ENCODE measurements at regions not wholly inside any gene's neighbourhood (a gene's known extent, or its start where the extent isn't known, plus 50 kb on each side); places are given as distances from the start of the nearest gene placed in this dataset.

DNA sequence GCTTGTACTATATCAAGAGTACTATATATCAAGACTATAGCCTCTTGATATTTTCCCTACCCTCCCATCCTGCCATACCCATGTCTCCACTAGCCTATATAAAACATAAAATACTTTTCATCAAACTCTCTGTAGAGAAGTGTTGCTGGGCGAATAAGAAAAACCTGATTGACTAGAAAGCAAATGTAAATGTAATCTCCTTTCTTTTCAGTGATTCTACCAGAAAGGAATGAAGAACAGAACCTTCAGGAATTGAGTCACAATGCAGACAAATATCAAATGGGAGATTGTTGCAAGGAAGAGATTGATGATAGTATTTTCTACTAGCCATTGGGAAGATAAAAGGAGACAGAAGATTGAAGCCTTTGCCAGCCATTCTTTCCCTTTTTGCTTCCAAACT, 89.2 kb downstream of the KCNRG start:
- no peak for DNase-seq (ENCODE audit: low spot score)

DNA sequence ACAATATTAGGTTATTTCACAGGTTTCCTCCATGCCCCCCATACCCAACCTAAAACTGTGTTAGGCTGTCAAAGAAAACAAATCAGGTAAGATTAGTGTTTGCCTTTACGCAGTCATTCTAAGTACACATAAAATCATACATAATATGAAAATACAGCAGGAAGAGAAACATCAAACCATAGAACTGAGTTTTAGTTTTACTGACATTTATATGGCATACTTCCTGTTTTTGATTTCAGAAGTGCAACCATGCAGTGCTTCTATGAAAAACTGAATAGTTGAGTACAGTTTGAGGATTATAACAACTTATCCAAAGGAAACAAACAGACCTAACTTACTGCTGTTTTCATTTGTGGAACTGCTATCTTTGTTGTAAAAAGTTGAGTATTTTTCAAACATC, 91.3 kb downstream of the KCNRG start:
- no peak for DNase-seq (ENCODE audit: low spot score)

DNA sequence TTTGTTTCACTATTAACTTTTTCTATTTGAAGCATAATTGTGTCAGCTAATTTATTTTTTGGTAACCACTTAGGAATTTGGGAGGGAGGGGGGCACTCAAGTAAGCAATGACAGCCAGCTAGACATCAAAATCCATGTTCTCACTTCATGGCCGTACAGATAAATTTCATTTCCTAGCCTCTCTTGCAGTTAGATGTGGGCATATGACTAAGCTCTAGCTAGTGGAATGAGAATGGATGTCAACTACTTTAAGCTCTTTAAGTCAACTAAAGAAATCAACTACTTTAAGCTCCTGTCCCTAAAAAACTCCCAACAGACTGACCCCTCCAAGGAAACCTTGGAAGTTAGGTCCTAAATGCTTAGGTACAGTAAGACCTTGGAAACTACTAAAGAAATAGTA, 92.0 kb downstream of the KCNRG start:
- DNase-seq (ENCODE audit: low spot score): no peak

DNA sequence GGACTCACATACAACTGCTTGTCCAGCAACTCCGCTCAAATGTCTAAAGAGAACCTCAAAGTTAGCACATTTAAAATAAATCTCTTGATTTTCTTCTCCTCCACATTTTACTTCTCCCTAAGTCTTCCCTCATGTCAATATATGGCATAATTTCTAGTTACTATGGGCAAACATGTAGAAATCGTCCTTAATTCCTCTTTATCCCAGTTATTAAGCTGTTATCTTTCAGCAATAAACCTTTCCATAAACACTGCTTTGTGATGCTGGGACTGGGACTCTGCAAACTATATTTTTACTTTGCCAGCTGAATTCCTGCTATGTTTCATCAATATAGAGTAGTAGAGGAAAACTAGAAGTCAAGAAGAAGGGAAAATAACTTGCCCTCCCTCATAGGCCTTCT, 99.7 kb downstream of the KCNRG start:
- no peak for DNase-seq (ENCODE audit: low spot score)

DNA sequence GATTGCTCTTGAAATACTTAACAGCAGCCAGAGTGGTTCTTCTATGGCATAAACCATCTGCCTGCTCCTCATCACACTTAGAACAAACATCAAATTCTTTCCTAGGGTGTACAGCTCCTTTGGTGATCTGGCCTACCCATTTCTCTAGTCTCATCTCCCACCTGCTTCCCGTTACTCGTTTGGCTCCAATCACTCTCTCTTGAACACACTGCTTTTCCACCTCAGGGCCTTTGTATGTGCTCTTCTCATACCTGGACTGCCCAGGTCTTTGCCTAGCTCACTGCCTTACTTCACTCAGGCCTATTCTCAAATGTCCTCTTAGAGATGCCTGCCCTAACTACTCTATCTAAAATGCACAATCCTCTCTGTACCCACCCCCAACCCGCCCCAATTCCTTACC, 100.5 kb downstream of the KCNRG start:
- no peak for DNase-seq (ENCODE audit: low spot score)

DNA sequence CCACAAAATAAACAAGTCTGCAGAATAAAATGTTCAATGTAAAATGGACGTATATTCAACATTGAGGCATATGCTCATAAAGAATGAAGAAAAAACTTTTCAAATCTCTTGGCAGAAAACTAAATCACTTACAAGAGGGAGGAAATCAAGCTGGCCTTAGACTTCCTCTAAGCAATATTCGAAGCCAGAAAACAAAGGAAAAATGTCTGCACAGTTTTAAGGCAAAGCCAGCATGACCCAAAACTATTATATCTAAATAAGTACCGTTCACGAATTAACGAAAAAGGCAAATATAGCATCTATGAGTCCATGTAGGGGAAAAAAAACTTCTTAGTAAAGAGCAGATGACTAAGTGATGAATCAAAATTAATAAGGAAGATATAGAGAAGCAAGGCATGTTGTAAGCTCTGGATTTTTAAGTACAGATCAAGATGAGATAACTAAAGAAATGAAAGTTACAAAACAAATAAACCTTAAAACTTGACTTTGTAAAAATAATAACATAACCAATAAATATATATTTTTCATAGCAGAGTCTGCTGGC, 101.3 kb downstream of the KCNRG start:
- DNase-seq (ENCODE audit: low spot score): no peak

DNA sequence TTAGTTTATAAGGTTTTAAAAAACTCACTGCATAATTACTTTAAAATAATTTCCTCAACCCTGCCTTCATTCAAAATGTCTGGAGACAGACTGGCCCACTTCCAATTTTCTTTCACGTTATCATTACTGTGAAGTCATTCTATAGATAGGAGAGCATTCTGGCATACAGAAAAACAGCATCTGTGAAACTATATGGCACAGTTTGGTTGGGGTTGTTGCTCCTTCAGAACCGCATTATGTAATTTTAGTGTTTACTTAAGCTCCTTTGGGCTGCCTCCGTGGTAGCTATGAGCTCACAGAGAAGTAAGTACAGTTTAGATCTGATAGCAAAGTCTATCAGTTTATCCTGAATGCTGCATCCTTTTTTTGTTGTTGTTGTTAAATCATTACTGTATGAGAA, 104.3 kb downstream of the KCNRG start:
- DNase-seq (ENCODE audit: low spot score): no peak

DNA sequence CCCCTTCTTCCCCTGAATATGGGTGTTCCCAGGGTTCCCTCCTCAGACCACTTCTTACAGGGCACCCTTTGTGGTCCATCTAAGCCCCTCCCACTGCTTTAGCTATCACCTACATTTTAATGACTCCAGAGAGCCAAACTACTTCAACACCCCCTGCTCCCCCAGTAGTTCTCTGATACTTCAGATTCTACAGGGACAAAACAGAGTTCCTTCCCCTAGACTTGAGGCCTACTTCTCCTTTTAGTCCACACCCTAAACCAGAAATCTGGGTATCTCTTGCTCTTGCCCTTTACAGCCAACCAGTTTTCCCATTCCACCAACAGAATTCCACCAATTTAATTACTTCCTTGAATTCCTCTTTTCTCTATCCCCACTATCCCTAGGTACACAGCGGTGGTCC, 107.2 kb downstream of the KCNRG start:
- no peak for DNase-seq (ENCODE audit: low spot score)

DNA sequence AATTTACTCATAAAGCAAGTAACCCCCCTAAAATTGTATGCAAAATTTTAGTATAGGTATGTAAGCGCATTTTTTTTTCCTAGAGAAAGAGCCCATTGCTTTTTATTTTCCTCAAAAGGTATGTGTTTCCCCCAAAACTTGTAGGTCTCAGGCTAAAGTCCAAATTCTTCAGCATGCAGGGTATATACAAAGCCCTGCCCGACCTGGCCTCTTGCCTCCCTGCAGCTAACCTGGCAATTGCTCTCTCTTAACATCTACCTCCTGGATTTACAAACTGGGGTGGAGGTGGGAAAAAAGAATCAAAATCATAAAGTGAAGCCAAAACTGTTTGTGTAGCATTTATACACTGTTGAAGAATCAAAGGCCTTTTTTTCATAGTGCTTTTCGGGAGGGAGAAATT, 107.8 kb downstream of the KCNRG start:
- DNase-seq (ENCODE audit: low spot score): no peak

DNA sequence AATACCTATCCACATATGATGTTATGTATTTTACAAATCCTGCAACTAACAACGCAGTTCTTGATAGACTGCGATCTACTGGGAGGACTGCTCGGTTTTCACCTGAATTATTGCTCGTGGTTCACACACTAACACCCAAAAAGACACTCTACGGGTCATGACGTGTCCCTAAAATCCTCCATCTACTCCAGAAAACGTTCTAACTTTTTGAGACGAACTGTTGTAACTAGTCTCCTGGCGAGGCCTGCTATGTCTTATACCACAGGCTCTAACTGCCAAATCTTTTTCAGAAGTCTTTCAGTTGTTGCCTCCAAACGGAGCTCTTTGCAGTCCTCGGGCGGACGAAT, 108.2 kb downstream of the KCNRG start:
- no peak for DNase-seq (ENCODE audit: low spot score)

DNA sequence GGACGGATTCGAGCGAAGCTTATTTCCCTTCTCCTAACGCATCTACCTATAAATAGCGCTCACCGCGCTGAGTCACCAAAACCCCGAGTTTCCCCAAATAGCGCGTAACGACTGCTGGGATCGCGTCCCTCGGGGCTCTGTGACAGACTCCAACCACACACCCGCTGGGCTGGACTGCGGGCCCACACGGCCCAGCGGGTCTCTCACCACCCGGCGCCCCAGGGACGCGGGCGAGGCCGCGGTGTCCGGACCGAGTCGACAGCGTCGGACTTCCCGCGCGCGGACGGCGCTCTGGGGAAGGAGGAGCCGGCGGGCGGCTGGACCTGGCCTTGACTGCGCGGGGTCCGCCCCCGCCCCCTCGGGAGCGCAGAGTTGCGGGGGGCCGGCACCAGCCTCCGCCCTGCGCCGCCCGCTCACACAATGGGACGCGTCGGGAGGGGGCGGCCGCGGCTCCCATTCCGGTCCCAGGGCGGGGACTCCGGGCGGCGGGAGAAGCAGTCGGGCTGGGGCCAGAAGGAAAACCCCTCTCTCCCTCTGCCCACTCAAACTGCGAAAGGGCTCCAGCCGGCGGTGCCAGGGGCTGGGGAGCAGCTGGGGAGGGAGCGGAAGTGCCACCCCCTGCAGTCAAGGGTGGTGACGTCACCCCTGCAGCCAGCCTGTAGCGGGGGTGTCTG, 108.8 kb downstream of the KCNRG start:
- DNase-seq (ENCODE audit: low spot score): peak; percentile 71

DNA sequence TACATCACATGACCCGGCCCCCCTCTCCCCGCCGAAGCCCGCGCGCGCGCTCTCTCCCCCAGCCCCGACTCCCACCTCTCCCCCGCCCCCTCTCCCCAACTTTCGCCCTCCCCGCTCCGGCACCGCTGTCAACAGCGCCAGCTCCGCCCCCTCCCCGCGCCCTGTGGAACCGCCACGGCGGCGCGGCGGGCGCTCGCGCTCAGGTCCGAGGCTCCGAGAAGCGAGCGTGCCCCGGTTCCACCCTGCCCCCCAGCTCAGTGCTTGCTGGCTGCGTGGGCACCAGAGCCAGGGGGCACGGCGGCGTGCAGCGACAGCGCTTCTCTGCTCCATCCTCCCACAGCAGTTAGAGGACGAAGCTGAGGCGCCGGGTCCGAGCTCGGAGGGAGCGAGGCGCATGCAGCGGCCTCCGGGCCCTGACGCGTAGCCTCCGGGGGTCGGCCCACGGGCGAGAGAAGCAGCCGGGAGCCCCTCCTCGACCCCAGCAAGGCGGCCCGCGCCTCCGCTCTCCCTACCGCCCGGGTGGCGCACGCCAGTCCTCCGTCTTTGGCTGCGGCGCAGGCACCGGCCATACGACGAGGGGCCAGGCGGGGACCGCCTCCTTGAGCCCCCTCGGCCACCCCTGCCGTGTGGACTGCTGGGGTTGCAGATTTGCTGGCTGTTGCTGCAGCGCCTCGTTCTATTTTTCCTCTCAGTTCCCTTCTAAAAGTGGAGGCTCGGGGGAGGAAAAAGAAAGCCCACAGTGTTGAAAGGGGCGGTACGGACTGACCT, 109.5 kb downstream of the KCNRG start:
- DNase-seq (ENCODE audit: low spot score): peak; percentile 98

DNA sequence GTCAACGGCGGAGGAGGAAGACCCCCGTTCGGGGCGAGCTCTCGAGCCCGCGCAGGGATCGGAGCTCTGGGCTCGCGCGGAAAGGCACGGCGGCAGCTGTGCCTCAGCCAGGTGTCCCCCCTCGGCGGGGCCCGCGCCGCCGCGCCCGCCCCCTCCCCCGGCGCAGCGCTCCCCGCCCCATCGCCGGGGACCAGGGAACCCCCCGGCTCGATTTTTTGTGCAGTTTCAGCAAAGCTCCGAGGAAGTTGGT, 110.0 kb downstream of the KCNRG start:
- DNase-seq (ENCODE audit: low spot score): no peak

DNA sequence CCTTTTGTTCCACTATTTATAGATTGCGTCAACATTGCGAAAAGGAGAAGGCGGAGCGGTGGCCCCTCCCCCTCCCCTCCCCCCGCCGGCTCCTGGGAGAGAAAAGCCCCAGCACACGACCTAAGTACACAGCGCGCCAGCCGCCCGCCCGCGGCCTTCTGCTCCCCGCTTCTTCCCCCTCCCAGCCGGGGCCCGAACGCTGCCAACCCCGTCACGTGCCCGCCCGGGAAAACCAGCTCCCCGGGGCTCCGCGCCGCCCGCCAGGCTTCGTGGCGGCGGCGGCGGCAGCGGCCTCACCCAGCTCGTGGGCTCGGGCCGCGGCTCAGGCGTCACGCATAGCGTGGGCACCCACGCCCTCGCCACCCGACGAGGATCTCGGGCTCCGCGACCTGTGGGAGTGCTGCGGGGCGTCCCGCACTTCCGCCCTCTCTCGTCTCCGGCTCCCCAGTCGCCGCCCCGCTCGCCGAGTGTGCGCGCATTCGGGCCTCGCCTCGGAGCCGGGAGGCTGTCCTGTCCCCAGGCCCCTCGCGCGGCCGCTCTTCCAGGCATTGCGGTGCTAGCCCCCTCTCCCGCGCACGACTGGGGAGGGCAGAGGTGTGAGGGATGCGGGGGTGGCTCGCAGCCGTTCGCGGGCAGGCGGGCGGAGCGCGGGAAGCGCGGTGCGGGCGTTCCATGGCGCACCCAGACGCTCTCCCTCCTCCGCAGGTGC, 110.5 kb downstream of the KCNRG start:
- peak; percentile 81 for DNase-seq (ENCODE audit: low spot score)

DNA sequence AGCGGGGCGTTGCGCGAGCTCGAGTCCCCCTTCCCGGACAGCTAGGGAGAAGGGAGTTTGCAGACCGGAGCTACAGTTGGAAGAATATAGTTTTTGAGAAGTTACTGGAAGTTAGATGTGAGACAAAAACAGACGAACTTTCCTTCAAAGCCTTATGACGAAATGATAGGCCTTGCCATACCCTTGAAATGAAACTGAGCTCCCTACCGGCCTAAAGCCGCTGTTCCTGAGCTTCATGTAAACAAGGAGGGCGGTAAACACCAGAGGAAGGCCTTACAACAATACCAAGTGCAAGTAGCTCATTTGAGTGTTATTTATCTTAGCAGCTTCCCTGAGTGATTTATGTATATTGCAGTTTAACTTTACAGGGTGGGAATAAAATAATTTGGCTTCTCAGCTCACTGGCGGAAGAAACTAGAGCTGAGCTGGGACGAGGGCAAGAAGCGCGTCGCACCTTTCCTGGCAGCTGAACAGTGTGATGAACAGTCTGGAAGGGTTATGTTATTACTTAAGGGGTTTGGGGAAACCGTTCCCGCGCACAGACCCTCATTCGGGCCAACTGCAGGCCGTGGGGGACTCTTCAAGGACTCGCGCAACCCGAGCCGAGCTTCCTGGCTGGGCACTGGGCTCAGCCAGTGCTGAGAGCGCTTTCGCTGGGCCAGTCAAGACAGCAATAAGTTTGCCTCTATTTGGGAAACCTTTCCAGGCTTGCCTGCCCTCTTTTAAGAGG, 111.2 kb downstream of the KCNRG start:
- no peak for DNase-seq (ENCODE audit: low spot score)

DNA sequence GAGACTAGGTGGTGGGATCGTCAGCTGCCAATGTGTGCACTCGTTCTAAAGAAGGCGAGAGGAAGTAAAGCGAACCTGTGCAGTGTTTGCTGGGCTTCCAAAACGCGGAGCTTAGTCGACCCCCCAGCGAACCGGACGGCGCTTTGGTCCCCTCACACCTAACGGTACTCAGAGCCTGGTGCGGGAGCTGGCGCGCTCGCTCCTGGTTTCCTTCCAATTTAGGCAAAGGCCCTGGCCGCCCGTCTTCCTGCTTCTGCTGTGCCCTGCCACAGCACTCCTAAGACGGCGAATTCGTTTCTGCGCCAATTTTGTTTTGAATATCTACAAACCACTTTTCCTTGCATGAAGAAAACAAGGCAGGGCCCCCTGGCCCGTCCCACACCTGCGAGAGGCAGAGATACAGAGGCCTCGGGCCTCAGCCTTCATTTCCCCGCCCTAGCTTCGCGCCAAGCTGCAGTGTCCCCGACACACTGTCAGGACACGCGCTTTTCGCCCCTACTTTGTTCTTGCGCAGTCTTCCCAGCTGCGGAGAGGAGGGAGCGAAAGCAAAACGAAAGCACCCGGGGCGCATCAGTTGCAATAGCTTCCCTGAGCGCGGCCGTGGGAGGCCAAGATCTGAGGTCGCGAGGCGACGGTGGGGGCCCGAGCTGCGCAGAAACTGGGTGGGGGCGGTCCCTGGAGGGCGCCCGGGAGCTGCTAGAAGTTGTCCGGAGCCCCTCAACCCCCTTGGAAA, 111.9 kb downstream of the KCNRG start:
- no peak for DNase-seq (ENCODE audit: low spot score)

DNA sequence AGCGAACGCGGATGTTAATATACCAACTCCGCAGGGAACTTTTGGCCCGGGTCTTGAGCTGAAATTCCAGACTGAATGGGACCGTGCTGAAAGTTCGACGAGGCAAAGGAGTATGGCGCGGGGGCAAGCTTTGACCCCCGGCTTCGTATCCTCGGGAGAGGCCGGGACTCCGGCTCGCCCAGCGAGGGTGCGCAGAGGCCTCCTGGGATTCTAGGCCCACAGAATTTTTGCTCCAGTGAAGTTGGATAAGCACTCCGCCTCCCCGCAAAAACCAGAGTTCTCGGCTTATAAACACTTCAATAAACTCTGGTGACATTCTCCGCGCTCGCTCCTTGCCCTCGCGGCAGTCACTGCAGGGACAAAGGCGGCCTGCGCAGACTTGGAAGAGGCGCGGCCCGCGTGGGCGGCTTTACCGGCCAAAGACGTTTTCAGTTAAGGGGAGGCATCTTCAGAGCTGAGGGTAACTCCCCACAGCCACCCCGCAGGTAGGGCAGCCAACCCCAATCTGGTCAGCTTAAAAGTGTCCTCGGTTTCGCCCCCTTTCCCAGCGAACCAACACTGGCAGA, 112.6 kb downstream of the KCNRG start:
- DNase-seq (ENCODE audit: low spot score): no peak

DNA sequence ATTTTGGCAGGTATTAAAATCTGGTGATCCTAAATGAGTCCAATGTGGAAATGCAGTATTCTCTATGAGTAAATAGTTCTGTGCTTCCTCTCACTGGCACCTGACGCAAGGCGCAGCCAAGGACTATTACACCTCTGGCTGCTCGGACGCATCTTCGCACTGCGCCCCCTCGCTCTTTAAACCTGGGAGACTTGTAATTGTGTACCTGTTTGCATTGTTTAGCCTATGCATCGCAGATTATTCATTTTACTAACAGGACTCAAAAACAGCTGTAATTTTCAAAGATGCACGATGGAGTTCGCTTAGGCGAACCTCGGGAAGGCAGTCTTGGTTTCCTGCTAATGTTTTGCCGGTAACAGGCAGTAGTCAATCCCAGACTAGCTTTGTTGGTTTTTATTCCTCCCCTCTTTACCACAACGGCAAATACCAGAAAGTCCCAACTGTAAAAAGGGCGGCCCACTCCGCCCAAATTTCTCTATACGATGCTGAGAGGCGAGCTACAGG, 113.2 kb downstream of the KCNRG start:
- DNase-seq (ENCODE audit: low spot score): no peak

DNA sequence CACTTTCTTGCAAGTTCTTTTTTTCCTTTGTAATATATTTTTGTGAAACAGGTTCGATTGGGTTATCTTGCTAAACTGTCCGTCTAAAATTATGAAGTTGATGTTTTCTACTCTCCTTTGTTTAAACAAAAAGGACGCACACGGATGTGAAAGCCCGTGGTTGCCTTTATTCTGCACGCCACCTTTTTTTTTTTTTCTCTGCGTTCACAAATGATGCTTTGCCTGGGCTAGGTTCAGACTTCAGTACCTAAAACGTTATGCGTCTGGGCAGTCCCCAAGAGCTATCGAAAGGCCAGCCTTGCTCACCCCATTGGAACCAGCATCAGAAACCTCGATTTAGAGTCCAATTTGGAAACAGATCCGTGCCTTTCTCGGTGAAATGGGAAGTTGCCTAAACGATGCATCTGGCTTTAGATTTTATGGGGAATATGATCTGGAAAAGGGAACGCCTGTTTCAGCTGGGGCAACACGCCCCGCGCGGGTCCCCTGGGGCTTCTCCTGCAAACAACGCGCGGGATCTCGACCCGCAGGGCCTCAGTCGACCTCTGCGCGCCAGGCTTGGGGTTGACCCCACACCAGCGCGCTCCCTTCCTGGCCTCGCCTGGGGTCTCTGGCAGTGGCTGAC, 113.9 kb downstream of the KCNRG start:
- DNase-seq (ENCODE audit: low spot score): no peak

DNA sequence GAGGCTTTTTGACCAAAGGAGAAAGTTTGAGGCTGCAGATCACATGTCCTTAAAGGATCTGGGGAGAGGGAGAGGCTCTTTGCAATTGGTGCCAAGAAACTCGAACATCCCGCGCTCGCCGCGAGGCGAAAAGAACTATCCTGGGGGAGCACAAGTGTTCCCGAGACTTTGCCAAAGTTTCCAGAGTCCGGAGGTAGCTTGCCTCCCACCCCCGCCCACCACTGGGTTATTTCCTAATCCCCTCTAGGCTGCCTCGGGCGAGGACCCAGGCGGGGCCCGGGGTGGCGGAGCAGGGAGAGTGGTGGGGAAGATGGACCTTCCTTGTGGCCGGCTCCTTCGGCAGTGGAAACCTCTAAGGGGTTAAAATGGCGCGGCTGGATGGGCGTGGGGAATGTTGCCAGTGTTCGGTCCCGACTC, 114.5 kb downstream of the KCNRG start:
- DNase-seq (ENCODE audit: low spot score): peak; percentile 41
